Body of pancreas (tissue), 4 donors: ENCODE measurements at regions not wholly inside any gene's neighbourhood (a gene's known extent, or its start where the extent isn't known, plus 50 kb on each side); places are given as distances from the start of the nearest gene placed in this dataset.

Source experiments
- ATAC-seq: fragments of 150-250 bp; one replicate; pipeline ENCODE4 v1.9.1; 2016
- DNase-seq, 4 donors: peaks; one replicate each; pipeline ENCODE4 v3.0.0-alpha.2; 2019
- H3K27ac ChIP-seq, 4 donors: fragments of 200-600 bp; sonication (generic); 1 replicate in 3 of 4; 2 replicates in 1 of 4; pipeline versions ENCODE4 v1.5.1 to v1.6.1; 2016 to 2019; ENCODE audit warnings: mild to moderate bottlenecking in 1 of 4, mixed read lengths in 1 of 4, moderate library complexity in 1 of 4
- H3K27me3 ChIP-seq, 2 donors: fragments of 200-600 bp; sonication (generic); one replicate each; pipeline ENCODE4 v1.6.0; 2016; ENCODE audit warnings: mild to moderate bottlenecking in 1 of 2
- H3K36me3 ChIP-seq, 2 donors: fragments of 200-600 bp; sonication (generic); replicated peaks in 1 of 2; 2 replicates each; pipeline ENCODE4 v1.5.1; 2016; ENCODE audit warnings: low read depth in 2 of 2; ENCODE audit not compliant: insufficient read depth in 1 of 2
- H3K4me1 ChIP-seq: fragments of 200-600 bp; sonication (generic); one replicate; pipeline ENCODE4 v1.6.0; 2016
- H3K4me3 ChIP-seq, 2 donors: fragments of 200-600 bp; sonication (generic); 1 replicate in 1 of 2; 2 replicates in 1 of 2; pipeline ENCODE4 v1.5.1; 2016 to 2019
- H3K9me3 ChIP-seq, 3 donors: fragments of 200-600 bp; sonication (generic); 1 replicate in 2 of 3; 2 replicates in 1 of 3; pipeline ENCODE4 v1.5.1; 2016
- CTCF ChIP-seq, 7 experiments: fragments of 450-650 bp in 4 of 7; fragments of 200-600 bp in 3 of 7; sonication (generic) in 3 of 7; IDR thresholded peaks; one replicate each; pipeline ENCODE4 v1.5.1; 2016 to 2019; ENCODE audit warnings: antibody characterized with exemption in 7 of 7
- POLR2A ChIP-seq, 3 donors: fragments of 450-650 bp; IDR thresholded peaks; one replicate each; pipeline ENCODE4 v1.6.1; 2016; ENCODE audit warnings: antibody characterized with exemption in 3 of 3, mild to moderate bottlenecking in 2 of 3
- WGBS, 2 donors: methylation state at CpG; one replicate each; pipeline ENCODE4 v1.1.5; 2017; 5-methylcytosine and 5-hydroxymethylcytosine counted together
- intact Hi-C: fragments of 100-400 bp; cut with DNase I; formaldehyde crosslinking; loops from one replicate; pipeline ENCODE4 v1.15.1; 2023

GRCh38 chr4:123468479-123469031, 72.0 kb downstream of the SPRY1 start:
- TF ChIP-seq POLR2A (IDR thresholded peaks at IDR 0.05) (no peak), CTCF (IDR thresholded peaks at IDR 0.05) (no peak)
- H3K4me1 ChIP-seq: no peaks in the 10 kb centered on the region
- ATAC-seq (no peak), DNase-seq (no peak)
- no peaks in the 10 kb centered on the region for H3K36me3 ChIP-seq
- H3K9me3 ChIP-seq: no peaks in the 10 kb centered on the region
- H3K4me3 ChIP-seq: no peak overlapping the region
- no peak overlapping the region for H3K27ac ChIP-seq
- intact Hi-C loops: no loop called here
- 42 to 44% methylated on average over 2 of the region's 2 CpGs for WGBS, 2 donors
- H3K27me3 ChIP-seq: no peaks in the 10 kb centered on the region

DNA sequence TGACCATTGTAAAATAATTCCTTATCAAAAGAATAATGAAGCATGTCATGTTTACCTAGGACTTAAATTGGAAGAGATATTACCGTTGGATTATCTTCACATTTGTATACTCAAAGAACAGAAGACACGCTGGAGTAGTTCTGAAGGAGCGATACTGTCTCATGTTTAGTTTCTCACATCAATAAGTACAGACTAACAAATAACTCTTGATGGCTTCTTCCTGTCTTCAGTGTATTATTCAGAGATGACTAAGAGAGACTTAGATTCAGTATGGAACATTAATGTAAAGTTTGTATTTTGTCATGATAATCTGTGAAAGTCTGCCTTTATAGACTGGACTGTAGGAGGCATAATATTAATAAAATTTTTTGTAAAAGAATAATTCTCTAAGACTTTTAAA, 72.7 kb downstream of the SPRY1 start:
- ATAC-seq (no peak), DNase-seq (no peak)
- H3K27ac ChIP-seq: no peak overlapping the region
- intact Hi-C loops: no loop called here
- TF ChIP-seq CTCF (IDR thresholded peaks at IDR 0.05): no peak
- no peak for TF ChIP-seq POLR2A (IDR thresholded peaks at IDR 0.05)
- H3K4me1 ChIP-seq: no peaks in the 10 kb centered on the region
- H3K36me3 ChIP-seq: no peaks in the 10 kb centered on the region
- no peaks in the 10 kb centered on the region for H3K27me3 ChIP-seq
- WGBS, 2 donors: 51 to 52% methylated on average over 3 of the region's 3 CpGs
- H3K9me3 ChIP-seq: no peaks in the 10 kb centered on the region
- no peak overlapping the region for H3K4me3 ChIP-seq

- intact Hi-C loops: no loop called here
- ATAC-seq (no peak), DNase-seq (no peak)
- no peaks in the 10 kb centered on the region for H3K4me1 ChIP-seq
- 94 to 96% methylated on average over 2 of the region's 2 CpGs for WGBS, 2 donors
- H3K36me3 ChIP-seq: no peaks in the 10 kb centered on the region
- H3K9me3 ChIP-seq: no peaks in the 10 kb centered on the region
- H3K4me3 ChIP-seq: no peak overlapping the region
- no peaks in the 10 kb centered on the region for H3K27me3 ChIP-seq
- no peak overlapping the region for H3K27ac ChIP-seq
- no peak for TF ChIP-seq POLR2A (IDR thresholded peaks at IDR 0.05)
- no peak for TF ChIP-seq CTCF (IDR thresholded peaks at IDR 0.05)
These were observed 73.1 kb downstream of the SPRY1 start for GRCh38 chr4:123469696-123470095.

GRCh38 chr4:123470640-123471039, 74.0 kb downstream of the SPRY1 start:
- Histone ChIP-seq H3K27me3 (no peaks in the 10 kb centered on the region), H3K36me3 (no peaks in the 10 kb centered on the region), H3K4me1 (no peaks in the 10 kb centered on the region), H3K27ac (no peak overlapping the region), H3K9me3 (no peaks in the 10 kb centered on the region), H3K4me3 (no peak overlapping the region)
- 94 to 95% methylated on average over 2 of the region's 2 CpGs for WGBS, 2 donors
- DNase-seq (no peak), ATAC-seq (no peak)
- intact Hi-C loops: no loop called here
- TF ChIP-seq CTCF (IDR thresholded peaks at IDR 0.05) (no peak), POLR2A (IDR thresholded peaks at IDR 0.05) (no peak)

DNA sequence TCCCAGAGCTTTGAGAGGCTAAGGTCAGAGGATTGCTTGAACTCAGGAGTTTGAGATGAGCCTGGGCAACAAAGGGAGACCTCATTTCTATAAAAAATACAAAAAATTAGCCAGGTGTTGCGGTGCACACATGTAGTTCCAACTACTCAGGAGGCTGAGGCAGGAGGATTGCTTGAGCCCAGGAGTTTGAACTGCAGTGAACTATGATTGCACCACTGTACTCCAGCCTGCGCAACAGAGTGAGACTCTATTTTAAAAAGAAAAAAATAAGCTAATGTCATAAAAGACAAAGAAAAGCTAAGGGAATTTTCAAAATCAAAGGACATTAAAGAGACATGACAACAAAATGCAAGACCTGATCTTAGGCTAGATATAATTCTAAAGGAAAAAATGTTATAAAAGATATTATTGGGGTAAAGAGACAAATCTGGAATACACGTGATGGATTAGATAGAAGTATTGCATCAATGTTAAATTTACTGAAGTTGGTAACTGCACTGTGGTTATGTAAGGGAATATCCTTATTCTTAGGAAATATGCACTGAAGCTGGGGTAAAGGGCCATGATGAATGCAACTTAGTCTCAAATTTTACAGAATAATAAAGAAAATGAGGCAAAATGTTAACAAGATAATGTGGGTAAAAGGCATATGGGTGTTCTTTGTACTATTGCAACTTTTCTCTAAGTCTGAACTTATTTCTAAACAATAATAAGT, 75.2 kb downstream of the SPRY1 start:
- no peaks in the 10 kb centered on the region for H3K9me3 ChIP-seq
- no peak overlapping the region for H3K4me3 ChIP-seq
- TF ChIP-seq CTCF (IDR thresholded peaks at IDR 0.05) (no peak), POLR2A (IDR thresholded peaks at IDR 0.05) (no peak)
- H3K27me3 ChIP-seq: no peaks in the 10 kb centered on the region
- DNase-seq (no peak), ATAC-seq (no peak)
- H3K4me1 ChIP-seq: no peaks in the 10 kb centered on the region
- H3K36me3 ChIP-seq: no peaks in the 10 kb centered on the region
- 51 to 83% methylated on average over 3 of the region's 3 CpGs for WGBS, 2 donors
- no peak overlapping the region for H3K27ac ChIP-seq
- intact Hi-C loops: no loop called here
